ENCODE measurements at regions not wholly inside any gene's neighbourhood (a gene's known extent, or its start where the extent isn't known, plus 50 kb on each side); places are given as distances from the start of the nearest gene placed in this dataset.

- TF ChIP-seq, protein P1, sequence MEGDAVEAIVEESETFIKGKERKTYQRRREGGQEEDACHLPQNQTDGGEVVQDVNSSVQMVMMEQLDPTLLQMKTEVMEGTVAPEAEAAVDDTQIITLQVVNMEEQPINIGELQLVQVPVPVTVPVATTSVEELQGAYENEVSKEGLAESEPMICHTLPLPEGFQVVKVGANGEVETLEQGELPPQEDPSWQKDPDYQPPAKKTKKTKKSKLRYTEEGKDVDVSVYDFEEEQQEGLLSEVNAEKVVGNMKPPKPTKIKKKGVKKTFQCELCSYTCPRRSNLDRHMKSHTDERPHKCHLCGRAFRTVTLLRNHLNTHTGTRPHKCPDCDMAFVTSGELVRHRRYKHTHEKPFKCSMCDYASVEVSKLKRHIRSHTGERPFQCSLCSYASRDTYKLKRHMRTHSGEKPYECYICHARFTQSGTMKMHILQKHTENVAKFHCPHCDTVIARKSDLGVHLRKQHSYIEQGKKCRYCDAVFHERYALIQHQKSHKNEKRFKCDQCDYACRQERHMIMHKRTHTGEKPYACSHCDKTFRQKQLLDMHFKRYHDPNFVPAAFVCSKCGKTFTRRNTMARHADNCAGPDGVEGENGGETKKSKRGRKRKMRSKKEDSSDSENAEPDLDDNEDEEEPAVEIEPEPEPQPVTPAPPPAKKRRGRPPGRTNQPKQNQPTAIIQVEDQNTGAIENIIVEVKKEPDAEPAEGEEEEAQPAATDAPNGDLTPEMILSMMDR (IDR thresholded peaks at IDR 0.05), result no peak
- no peak for TF ChIP-seq POLR2A (IDR thresholded peaks at IDR 0.05)
- TF ChIP-seq EP300 (IDR thresholded peaks at IDR 0.05), result no peak
- TF ChIP-seq POLR2AphosphoS5 (IDR thresholded peaks at IDR 0.05), result no peak
Observed at GRCh38 chr3:87109465-87109864, 117.6 kb upstream of the CHMP2B start.
